GM23248 (cell line): ENCODE measurements at regions not wholly inside any gene's neighbourhood (a gene's known extent, or its start where the extent isn't known, plus 50 kb on each side); places are given as distances from the start of the nearest gene placed in this dataset.

Experiments used
- DNase-seq: peaks from one replicate; pipeline ENCODE4 v3.0.0-alpha.2; 2015
- H2AFZ ChIP-seq: fragments of 200-600 bp; sonication (generic); 2 replicates; pipeline ENCODE4 v1.6.1; 2016; ENCODE audit warnings: antibody characterized with exemption
- H3F3A ChIP-seq: fragments of 200-600 bp; sonication (generic); 2 replicates; pipeline ENCODE4 v1.6.1; 2016; ENCODE audit warnings: mild to moderate bottlenecking, antibody characterized with exemption, mixed run types; ENCODE audit not compliant: insufficient read depth
- H3K27ac ChIP-seq: fragments of 200-600 bp; sonication (generic); 2 replicates; pipeline ENCODE4 v1.5.1; 2016; ENCODE audit warnings: mild to moderate bottlenecking
- H3K27me3 ChIP-seq: fragments of 200-600 bp; sonication (generic); replicated peaks from 2 replicates; pipeline ENCODE4 v1.6.1; 2016; ENCODE audit warnings: mild to moderate bottlenecking; ENCODE audit not compliant: insufficient read depth
- H3K36me3 ChIP-seq: fragments of 200-600 bp; sonication (generic); 2 replicates; pipeline ENCODE4 v1.6.1; 2016; ENCODE audit warnings: low read depth, mild to moderate bottlenecking
- H3K4me1 ChIP-seq: fragments of 200-600 bp; sonication (generic); 2 replicates; pipeline ENCODE4 v1.6.1; 2016; ENCODE audit warnings: mild to moderate bottlenecking; ENCODE audit not compliant: insufficient read depth
- H3K4me2 ChIP-seq: fragments of 200-600 bp; sonication (generic); one replicate; pipeline ENCODE4 v1.6.1; 2016; ENCODE audit warnings: mild to moderate bottlenecking; ENCODE audit not compliant: unreplicated experiment
- H3K4me3 ChIP-seq: fragments of 200-600 bp; sonication (generic); 2 replicates; pipeline ENCODE4 v1.5.1; 2016; ENCODE audit warnings: mild to moderate bottlenecking
- H3K79me2 ChIP-seq: fragments of 200-600 bp; sonication (generic); 2 replicates; pipeline ENCODE4 v1.6.1; 2016; ENCODE audit warnings: mild to moderate bottlenecking; ENCODE audit not compliant: insufficient read depth
- H3K9ac ChIP-seq: fragments of 200-600 bp; sonication (generic); 2 replicates; pipeline ENCODE4 v1.6.1; 2016; ENCODE audit warnings: mild to moderate bottlenecking
- H3K9me2 ChIP-seq: fragments of 200-600 bp; sonication (generic); 2 replicates; pipeline ENCODE4 v1.6.1; 2016; ENCODE audit warnings: mixed run types, mild to moderate bottlenecking, moderate library complexity; ENCODE audit not compliant: insufficient read depth
- H3K9me3 ChIP-seq: fragments of 200-600 bp; sonication (generic); one replicate; pipeline ENCODE4 v1.6.1; 2017; ENCODE audit warnings: low read depth
- H4K20me1 ChIP-seq: fragments of 200-600 bp; sonication (generic); 2 replicates; pipeline ENCODE4 v1.6.0; 2016; ENCODE audit not compliant: insufficient read depth
- EZH2 ChIP-seq: fragments of 200-600 bp; sonication (generic); IDR thresholded peaks from 2 replicates; pipeline ENCODE4 v1.6.1; 2018; ENCODE audit warnings: antibody characterized with exemption, mild to moderate bottlenecking; ENCODE audit not compliant: insufficient read depth, poor library complexity, severe bottlenecking
- EZH2phosphoT487 ChIP-seq: fragments of 200-600 bp; sonication (generic); IDR thresholded peaks from 2 replicates; pipeline ENCODE4 v1.6.1; 2018; ENCODE audit warnings: antibody characterized with exemption, moderate library complexity, mild to moderate bottlenecking, low read depth; ENCODE audit not compliant: insufficient read depth
- WGBS, 2 experiments: methylation state at CpG; one replicate each; pipeline ENCODE4 v1.1.6; 2015 to 2017; ENCODE audit warnings: low lambda C conversion rate in 2 of 2, low coverage in 1 of 2; ENCODE audit errors: missing lambda C conversion rate in 2 of 2; 5-methylcytosine and 5-hydroxymethylcytosine counted together
- in situ Hi-C: fragments of 300-500 bp; cut with MboI; formaldehyde crosslinking; loops from 2 replicates; pipeline ENCODE4 v1.15.0; 2020

GRCh38 chr1:168933141-168933805, 173.2 kb upstream of the ATP1B1 start:
- Histone ChIP-seq H3K4me1 (no peaks in the 10 kb centered on the region), H4K20me1 (no peaks in the 10 kb centered on the region), H3K9ac (no peak overlapping the region), H3K4me2 (no peak overlapping the region), H3K27me3 (no peaks in the 10 kb centered on the region), H3K4me3 (no peak overlapping the region), H3K36me3 (no peaks in the 10 kb centered on the region), H2AFZ (no peak overlapping the region), H3K27ac (no peak overlapping the region), H3K9me3 (no peaks in the 10 kb centered on the region), H3K9me2 (no peaks in the 10 kb centered on the region), H3K79me2 (no peaks in the 10 kb centered on the region), H3F3A (no peaks in the 10 kb centered on the region)
- in situ Hi-C loops = no loop called here
- 36 to 37% methylated on average over 4 of the region's 4 CpGs for WGBS, 2 experiments
- no peak for DNase-seq
- TF ChIP-seq EZH2 (no peak), EZH2phosphoT487 (no peak)

- Histone ChIP-seq H3K79me2 (no peaks in the 10 kb centered on the region), H3K27ac (no peak overlapping the region), H3K4me1 (no peaks in the 10 kb centered on the region), H3K9me2 (no peaks in the 10 kb centered on the region), H4K20me1 (no peaks in the 10 kb centered on the region), H3K4me3 (no peak overlapping the region), H3K9ac (no peak overlapping the region), H3K4me2 (no peak overlapping the region), H3F3A (no peaks in the 10 kb centered on the region), H3K27me3 (no peaks in the 10 kb centered on the region), H3K36me3 (no peaks in the 10 kb centered on the region), H2AFZ (no peak overlapping the region), H3K9me3 (no peaks in the 10 kb centered on the region)
- DNase-seq = no peak
- TF ChIP-seq EZH2 (no peak), EZH2phosphoT487 (no peak)
- in situ Hi-C loops = no loop called here
- 44 to 53% methylated on average over 3 of the region's 3 CpGs for WGBS, 2 experiments
Observed at GRCh38 chr1:168939110-168939946, 167.2 kb upstream of the ATP1B1 start.

- Histone ChIP-seq H4K20me1 (no peaks in the 10 kb centered on the region), H3F3A (no peaks in the 10 kb centered on the region), H3K9ac (no peak overlapping the region), H3K4me2 (no peak overlapping the region), H2AFZ (no peak overlapping the region), H3K9me3 (no peaks in the 10 kb centered on the region), H3K36me3 (no peaks in the 10 kb centered on the region), H3K79me2 (no peaks in the 10 kb centered on the region), H3K9me2 (no peaks in the 10 kb centered on the region), H3K27ac (no peak overlapping the region), H3K27me3 (no peaks in the 10 kb centered on the region), H3K4me3 (no peak overlapping the region), H3K4me1 (no peaks in the 10 kb centered on the region)
- no peak for DNase-seq
- TF ChIP-seq EZH2 = no peak
- TF ChIP-seq EZH2phosphoT487 = no peak
- in situ Hi-C loops = no loop called here
Observed at GRCh38 chr1:168939947-168940223, 166.6 kb upstream of the ATP1B1 start.

- no peaks in the 10 kb centered on the region for H3K27me3 ChIP-seq
- H3K4me2 ChIP-seq = no peak overlapping the region
- H3K4me3 ChIP-seq = no peak overlapping the region
- H3K9me2 ChIP-seq = no peaks in the 10 kb centered on the region
- H3K79me2 ChIP-seq = no peaks in the 10 kb centered on the region
- no peaks in the 10 kb centered on the region for H3F3A ChIP-seq
- H3K4me1 ChIP-seq = no peaks in the 10 kb centered on the region
- H4K20me1 ChIP-seq = no peaks in the 10 kb centered on the region
- DNase-seq = no peak
- H3K9ac ChIP-seq = no peak overlapping the region
- in situ Hi-C loops = no loop called here
- TF ChIP-seq EZH2phosphoT487 (no peak), EZH2 (no peak)
- no peaks in the 10 kb centered on the region for H3K36me3 ChIP-seq
- no peaks in the 10 kb centered on the region for H3K9me3 ChIP-seq
- no peak overlapping the region for H2AFZ ChIP-seq
- H3K27ac ChIP-seq = no peak overlapping the region
Observed at GRCh38 chr1:168941640-168942039, 164.8 kb upstream of the ATP1B1 start.
